ENCODE measurements at regions not wholly inside any gene's neighbourhood (a gene's known extent, or its start where the extent isn't known, plus 50 kb on each side); places are given as distances from the start of the nearest gene placed in this dataset.
A peak's percentile ranks its signal among the peaks of the same experiment; 100 is the strongest.
"Not testable (repeated sequence)": the region's sequence is repeated elsewhere in the genome, so short reads cannot be mapped to it uniquely, and the experiment has no call there.

GRCh38 chr11:45754741-45755140 lies 50.2 kb upstream of the SLC35C1 start:
- no peak for DNase-seq (ENCODE audit: low read depth in 2 of 3, low spot score in 1 of 3)

GRCh38 chr11:45754261-45754709 lies 50.7 kb upstream of the SLC35C1 start:
- DNase-seq (ENCODE audit: low read depth in 2 of 3, low spot score in 1 of 3), result no peak

- DNase-seq (ENCODE audit: low read depth in 2 of 3, low spot score in 1 of 3), result no peak
Observed at GRCh38 chr11:45752106-45752505, 52.8 kb upstream of the SLC35C1 start.

- DNase-seq (ENCODE audit: low read depth in 2 of 3, low spot score in 1 of 3), result no peak
Observed at GRCh38 chr11:45751430-45751829, 53.5 kb upstream of the SLC35C1 start.

GRCh38 chr11:45750439-45750838 lies 54.5 kb upstream of the SLC35C1 start:
- no peak for DNase-seq (ENCODE audit: low read depth in 2 of 3, low spot score in 1 of 3)

DNA sequence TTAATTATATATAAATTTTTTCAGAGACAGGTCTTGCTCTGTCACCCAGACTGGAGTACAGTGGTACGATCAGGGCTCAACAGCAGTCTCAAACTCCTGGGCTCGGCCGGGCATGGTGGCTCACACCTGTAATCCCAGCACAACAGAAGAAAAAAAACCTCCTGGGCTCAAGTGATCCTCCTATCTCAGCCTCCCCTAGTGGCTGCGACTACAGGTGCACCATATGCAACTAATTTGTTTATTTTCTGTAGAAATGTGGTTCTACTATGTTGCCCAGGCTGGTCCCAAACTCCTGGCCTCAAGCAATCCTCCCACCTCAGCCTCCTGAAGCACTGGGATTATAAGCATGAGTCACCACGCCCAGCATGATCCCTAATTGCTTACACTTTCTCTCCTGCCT lies 56.1 kb upstream of the SLC35C1 start:
- DNase-seq (ENCODE audit: low read depth in 2 of 3, low spot score in 1 of 3), result no peak

- DNase-seq (ENCODE audit: low read depth in 2 of 3, low spot score in 1 of 3), result no peak
Observed at GRCh38 chr11:45745065-45745811, 59.7 kb upstream of the SLC35C1 start.

- no peak for DNase-seq (ENCODE audit: low read depth in 2 of 3, low spot score in 1 of 3)
Observed at GRCh38 chr11:45743556-45744468, 61.1 kb upstream of the SLC35C1 start.

GRCh38 chr11:45741582-45741981 lies 63.4 kb upstream of the SLC35C1 start:
- no peak for DNase-seq (ENCODE audit: low read depth in 2 of 3, low spot score in 1 of 3)

GRCh38 chr11:45741032-45741431 lies 63.9 kb upstream of the SLC35C1 start:
- DNase-seq (ENCODE audit: low read depth in 2 of 3, low spot score in 1 of 3), result no peak

GRCh38 chr11:45739866-45740265 lies 65.1 kb upstream of the SLC35C1 start:
- no peak for DNase-seq (ENCODE audit: low read depth in 2 of 3, low spot score in 1 of 3)

DNA sequence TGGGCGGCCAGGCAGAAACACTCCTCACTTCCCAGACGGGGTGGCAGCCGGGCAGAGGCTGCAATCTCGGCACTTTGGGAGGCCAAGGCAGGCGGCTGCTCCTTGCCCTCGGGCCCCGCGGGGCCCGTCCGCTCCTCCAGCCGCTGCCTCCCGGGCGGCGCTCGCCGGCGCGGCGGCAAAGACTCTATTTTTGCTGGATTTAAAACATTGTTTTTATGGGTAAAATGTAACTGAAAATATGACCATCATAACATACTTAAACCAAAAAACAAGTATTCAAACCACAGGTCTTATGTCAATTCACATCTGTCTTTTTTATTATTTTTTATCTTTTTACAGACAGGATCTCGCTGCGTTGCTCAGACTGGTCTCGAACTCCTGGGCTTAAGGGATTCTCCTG lies 65.9 kb upstream of the SLC35C1 start:
- DNase-seq (ENCODE audit: low read depth in 2 of 3, low spot score in 1 of 3), result not testable (repeated sequence)

- not testable (repeated sequence) for DNase-seq (ENCODE audit: low read depth in 2 of 3, low spot score in 1 of 3)
Observed at GRCh38 chr11:45738194-45738593, 66.8 kb upstream of the SLC35C1 start.

DNA sequence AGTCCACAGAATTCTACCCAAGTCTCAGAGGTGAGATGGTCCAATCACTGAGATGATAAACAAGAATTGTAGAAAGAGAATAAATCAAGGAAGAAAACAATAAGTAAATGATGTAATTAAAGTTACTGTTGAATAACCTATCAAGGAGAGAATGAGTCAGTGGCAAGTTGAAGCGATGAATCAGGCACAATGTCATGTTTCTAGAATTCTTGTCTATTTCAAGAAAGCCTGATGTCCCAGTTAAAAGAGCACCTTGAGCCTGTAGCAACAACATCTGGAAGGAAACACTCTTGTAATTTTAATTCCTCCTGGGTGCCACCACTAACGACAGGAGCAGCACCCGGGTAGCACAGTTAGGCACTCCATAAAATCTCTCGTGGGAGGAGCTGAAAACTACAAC lies 67.9 kb upstream of the SLC35C1 start:
- no peak for DNase-seq (ENCODE audit: low read depth in 2 of 3, low spot score in 1 of 3)

- no peak for DNase-seq (ENCODE audit: low read depth in 2 of 3, low spot score in 1 of 3)
Observed at GRCh38 chr11:45736424-45736823, 68.5 kb upstream of the SLC35C1 start.

- no peak for DNase-seq (ENCODE audit: low read depth in 2 of 3, low spot score in 1 of 3)
Observed at GRCh38 chr11:45733176-45733575, 67.8 kb upstream of the CHST1 start.

DNA sequence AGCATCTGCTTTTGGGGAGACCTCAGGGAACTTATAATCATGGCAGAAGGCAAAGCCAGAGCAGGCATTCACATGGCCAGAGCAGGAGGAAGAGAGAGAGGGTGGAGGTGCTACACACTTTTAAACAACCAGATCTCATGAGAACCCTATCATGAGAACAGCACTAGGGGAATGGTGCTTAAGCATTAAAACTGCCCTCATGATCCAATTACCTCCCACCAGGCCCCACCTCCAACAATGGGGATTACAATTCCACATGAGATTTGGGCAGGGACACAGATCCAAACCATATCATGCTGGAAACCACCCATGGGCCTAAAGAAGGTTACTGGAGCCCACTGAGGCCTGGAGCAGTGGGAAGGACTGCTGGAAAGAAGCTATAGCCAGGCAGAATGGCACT lies 66.9 kb upstream of the CHST1 start:
- DNase-seq (ENCODE audit: low read depth in 2 of 3, low spot score in 1 of 3), result no peak

- not testable (repeated sequence) for DNase-seq (ENCODE audit: low read depth in 2 of 3, low spot score in 1 of 3)
Observed at GRCh38 chr11:45731171-45731570, 65.7 kb upstream of the CHST1 start.

- DNase-seq (ENCODE audit: low read depth in 2 of 3, low spot score in 1 of 3), result no peak
Observed at GRCh38 chr11:45730014-45730413, 64.6 kb upstream of the CHST1 start.

GRCh38 chr11:45726493-45727054 lies 61.2 kb upstream of the CHST1 start:
- no peak for DNase-seq (ENCODE audit: low read depth in 2 of 3, low spot score in 1 of 3)

- peak; percentile 2 to 3 (median 3) for DNase-seq (ENCODE audit: low read depth in 2 of 3, low spot score in 1 of 3)
Observed at GRCh38 chr11:45725776-45726492, 60.5 kb upstream of the CHST1 start.

All from stimulated activated CD4-positive, alpha-beta T cell treated with anti-CD3 and anti-CD28 coated beads, Interleukin-12 subunit alpha, Interleukin-12 subunit beta, amount 100 ng/mL, for 48 hours (primary cell).